ENCODE measurements at regions not wholly inside any gene's neighbourhood (a gene's known extent, or its start where the extent isn't known, plus 50 kb on each side); places are given as distances from the start of the nearest gene placed in this dataset.

GRCh38 chr13:66214467-66214866 lies 1015.7 kb downstream of the PCDH9 start:
- TF ChIP-seq PHF8 (CRISPR knock-in tag; IDR thresholded peaks at IDR 0.05) (no peak), POLR2A (IDR thresholded peaks at IDR 0.05; ENCODE audit: insufficient read depth in 1 of 2, low read depth in 2 of 2, low read length in 2 of 2) (no peak), ZNF292 (CRISPR knock-in tag; IDR thresholded peaks at IDR 0.05; ENCODE audit: borderline replicate concordance, low read depth) (no peak), ETS1 (CRISPR knock-in tag; IDR thresholded peaks at IDR 0.05) (no peak)
